Sigmoid colon (tissue), 6 donors: ENCODE measurements at regions not wholly inside any gene's neighbourhood (a gene's known extent, or its start where the extent isn't known, plus 50 kb on each side); places are given as distances from the start of the nearest gene placed in this dataset.

Experiments used
- DNase-seq: peaks from one replicate; pipeline ENCODE4 v3.0.0-alpha.2; 2019
- H3K27ac ChIP-seq, 4 donors: fragments of 200-600 bp; sonication (generic); one replicate each; pipeline ENCODE4 v1.5.1; 2016 to 2019; ENCODE audit warnings: mild to moderate bottlenecking in 1 of 4
- H3K27me3 ChIP-seq, 3 donors: fragments of 200-600 bp; sonication (generic); one replicate each; pipeline ENCODE4 v1.5.1; 2019; ENCODE audit warnings: mild to moderate bottlenecking in 1 of 3
- H3K36me3 ChIP-seq, 4 donors: fragments of 200-600 bp; sonication (generic); one replicate each; pipeline ENCODE4 v1.5.1; 2016 to 2019
- H3K4me1 ChIP-seq, 4 donors: fragments of 200-600 bp; sonication (generic); one replicate each; pipeline ENCODE4 v1.5.1; 2017 to 2019
- H3K4me3 ChIP-seq, 4 donors: fragments of 200-600 bp; sonication (generic); one replicate each; pipeline ENCODE4 v1.5.1; 2017 to 2019; ENCODE audit warnings: mild to moderate bottlenecking in 2 of 4, moderate library complexity in 1 of 4
- H3K9me3 ChIP-seq, 4 donors: fragments of 200-600 bp in 3 of 4; sonication (generic) in 3 of 4; one replicate each; pipeline versions ENCODE4 v1.5.1 to v1.6.1; 2013 to 2019
- EP300 ChIP-seq, 4 donors: sonication (generic); formaldehyde crosslinking; IDR thresholded peaks; one replicate each; pipeline ENCODE4 v1.6.1; 2017; ENCODE audit warnings: antibody characterized with exemption in 4 of 4
- POLR2A ChIP-seq, 2 donors: fragments of 450-650 bp; IDR thresholded peaks; one replicate each; pipeline ENCODE4 v1.6.1; 2016; ENCODE audit warnings: antibody characterized with exemption in 2 of 2, mild to moderate bottlenecking in 2 of 2, moderate library complexity in 2 of 2
- POLR2AphosphoS5 ChIP-seq, 4 donors: sonication (generic); formaldehyde crosslinking; IDR thresholded peaks; one replicate each; pipeline ENCODE4 v1.6.1; 2017; ENCODE audit warnings: antibody characterized with exemption in 4 of 4
- WGBS, 2 donors: extraction: QIAGEN DNeasy Blood & Tissue Kit; methylation state at CpG; one replicate each; pipeline ENCODE4 v1.1.7; 2013; 5-methylcytosine and 5-hydroxymethylcytosine counted together
- intact Hi-C: fragments of 100-400 bp; cut with DNase I; formaldehyde crosslinking; loops from one replicate; pipeline ENCODE4 v1.15.1; 2023
- TF ChIP-seq, protein P1 (sequence below), 4 experiments: fragments of 450-650 bp in 3 of 4; fragments of 200-600 bp in 1 of 4; IDR thresholded peaks; one replicate each; pipeline ENCODE4 v1.5.1; 2016 to 2019; ENCODE audit warnings: antibody characterized with exemption in 4 of 4, mild to moderate bottlenecking in 3 of 4, moderate library complexity in 2 of 4
- donor health status: healthy with polysubstance abuse.
- donor health status: healthy.

DNA sequence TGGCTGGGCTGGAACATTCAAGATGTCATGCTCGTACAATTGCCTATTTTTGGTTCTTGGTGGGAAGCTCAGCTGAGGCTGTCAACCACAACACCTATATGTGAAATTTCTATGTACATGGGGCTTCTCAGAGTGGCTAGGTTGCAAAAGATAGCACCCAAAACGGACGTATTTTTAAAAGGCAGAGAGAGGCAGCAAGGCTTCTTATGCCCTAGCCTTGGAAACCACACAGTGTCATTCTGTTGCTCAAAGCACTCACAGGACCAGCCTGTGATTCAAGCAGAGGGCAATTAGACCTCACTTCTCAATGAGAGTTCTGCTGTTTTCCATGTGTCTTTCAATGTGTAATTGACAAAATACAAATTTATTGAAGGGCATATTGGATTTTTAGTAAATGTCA is 134.0 kb downstream of the GXYLT1 start:
- Histone ChIP-seq H3K9me3 (no peaks in the 10 kb centered on the region), H3K36me3 (no peaks in the 10 kb centered on the region), H3K27ac (no peak overlapping the region), H3K27me3 (no peaks in the 10 kb centered on the region), H3K4me3 (no peak overlapping the region), H3K4me1 (no peaks in the 10 kb centered on the region)
- no peak for DNase-seq
- no peak for TF ChIP-seq POLR2AphosphoS5 (IDR thresholded peaks at IDR 0.05)
- TF ChIP-seq, protein P1, sequence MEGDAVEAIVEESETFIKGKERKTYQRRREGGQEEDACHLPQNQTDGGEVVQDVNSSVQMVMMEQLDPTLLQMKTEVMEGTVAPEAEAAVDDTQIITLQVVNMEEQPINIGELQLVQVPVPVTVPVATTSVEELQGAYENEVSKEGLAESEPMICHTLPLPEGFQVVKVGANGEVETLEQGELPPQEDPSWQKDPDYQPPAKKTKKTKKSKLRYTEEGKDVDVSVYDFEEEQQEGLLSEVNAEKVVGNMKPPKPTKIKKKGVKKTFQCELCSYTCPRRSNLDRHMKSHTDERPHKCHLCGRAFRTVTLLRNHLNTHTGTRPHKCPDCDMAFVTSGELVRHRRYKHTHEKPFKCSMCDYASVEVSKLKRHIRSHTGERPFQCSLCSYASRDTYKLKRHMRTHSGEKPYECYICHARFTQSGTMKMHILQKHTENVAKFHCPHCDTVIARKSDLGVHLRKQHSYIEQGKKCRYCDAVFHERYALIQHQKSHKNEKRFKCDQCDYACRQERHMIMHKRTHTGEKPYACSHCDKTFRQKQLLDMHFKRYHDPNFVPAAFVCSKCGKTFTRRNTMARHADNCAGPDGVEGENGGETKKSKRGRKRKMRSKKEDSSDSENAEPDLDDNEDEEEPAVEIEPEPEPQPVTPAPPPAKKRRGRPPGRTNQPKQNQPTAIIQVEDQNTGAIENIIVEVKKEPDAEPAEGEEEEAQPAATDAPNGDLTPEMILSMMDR (IDR thresholded peaks at IDR 0.05), result no peak
- no peak for TF ChIP-seq EP300 (IDR thresholded peaks at IDR 0.05)
- TF ChIP-seq POLR2A (IDR thresholded peaks at IDR 0.05), result no peak
- 76 to 81% methylated on average over 3 of the region's 3 CpGs for WGBS, 2 donors
- intact Hi-C loops, result no loop called here

DNA sequence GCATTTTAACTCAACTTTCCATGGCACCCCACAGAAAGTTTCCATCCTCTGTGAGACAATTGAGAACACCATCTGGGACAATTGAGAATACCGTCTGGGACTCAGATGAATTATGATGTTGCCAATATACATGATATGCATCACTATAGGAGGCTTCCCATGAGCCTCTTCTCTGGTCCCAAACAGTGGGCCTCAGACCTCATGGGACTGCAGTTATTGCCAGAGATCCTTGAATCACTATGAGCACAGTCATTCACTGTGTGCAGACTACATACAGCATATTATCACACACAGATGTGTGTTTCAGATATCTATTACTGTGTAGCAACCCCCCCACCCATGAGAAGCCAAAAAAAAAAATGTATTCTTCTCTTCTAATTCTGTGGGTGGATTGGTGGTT is 134.4 kb downstream of the GXYLT1 start:
- Histone ChIP-seq H3K27ac (no peak overlapping the region), H3K36me3 (no peaks in the 10 kb centered on the region), H3K4me3 (no peak overlapping the region), H3K27me3 (no peaks in the 10 kb centered on the region), H3K4me1 (no peaks in the 10 kb centered on the region), H3K9me3 (no peaks in the 10 kb centered on the region)
- WGBS, 2 donors, result 78 to 82% methylated on average over 1 of the region's 1 CpG
- DNase-seq, result no peak
- intact Hi-C loops, result no loop called here
- TF ChIP-seq POLR2AphosphoS5 (IDR thresholded peaks at IDR 0.05), result no peak
- no peak for TF ChIP-seq POLR2A (IDR thresholded peaks at IDR 0.05)
- TF ChIP-seq, protein P1 (IDR thresholded peaks at IDR 0.05), result no peak
- TF ChIP-seq EP300 (IDR thresholded peaks at IDR 0.05), result no peak

DNA sequence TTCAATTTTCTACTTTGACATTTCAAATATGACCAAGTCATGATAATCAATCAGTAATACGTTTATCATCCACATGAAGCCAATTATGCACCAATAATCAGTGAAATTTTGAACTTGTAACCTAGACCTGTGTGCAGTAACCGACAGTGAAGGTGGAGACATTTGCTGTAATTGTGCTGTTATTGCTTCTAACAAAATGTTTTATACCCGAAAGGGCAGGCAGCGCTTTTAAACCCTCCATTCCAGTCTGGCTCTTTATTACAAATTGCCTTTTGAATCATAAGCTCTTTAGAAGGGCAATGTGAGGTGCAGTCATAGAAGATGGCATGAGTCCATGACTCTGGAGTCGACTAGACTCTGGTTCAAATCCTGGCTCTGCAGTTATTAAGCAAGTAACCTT is 135.7 kb downstream of the GXYLT1 start:
- intact Hi-C loops, result no loop called here

DNA sequence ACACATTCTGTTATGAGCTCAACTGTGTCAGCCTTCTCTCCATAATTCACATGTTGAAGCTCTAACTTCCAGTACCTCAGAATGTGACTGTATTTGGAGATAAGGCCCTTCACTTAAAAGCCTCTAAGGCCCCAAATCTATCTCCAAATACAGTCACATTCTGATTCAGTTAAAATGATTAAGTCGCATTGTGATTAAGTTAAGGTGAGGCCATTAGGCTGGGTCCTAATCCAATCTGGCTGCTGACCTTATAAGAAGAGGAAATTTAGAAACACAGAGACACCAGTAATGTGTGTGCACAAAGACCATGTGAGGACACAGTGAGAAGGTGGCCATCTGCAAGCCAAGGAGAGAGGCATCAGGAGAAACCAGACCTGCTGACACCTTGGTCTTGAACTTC is 141.6 kb downstream of the GXYLT1 start:
- no peak for DNase-seq
- Histone ChIP-seq H3K27ac (no peak overlapping the region), H3K27me3 (no peaks in the 10 kb centered on the region), H3K36me3 (no peaks in the 10 kb centered on the region), H3K4me1 (no peaks in the 10 kb centered on the region), H3K4me3 (no peak overlapping the region), H3K9me3 (no peaks in the 10 kb centered on the region)
- TF ChIP-seq POLR2AphosphoS5 (IDR thresholded peaks at IDR 0.05), result no peak
- TF ChIP-seq POLR2A (IDR thresholded peaks at IDR 0.05), result no peak
- TF ChIP-seq, protein P1 (IDR thresholded peaks at IDR 0.05), result no peak
- no peak for TF ChIP-seq EP300 (IDR thresholded peaks at IDR 0.05)
- 96 to 97% methylated on average over 1 of the region's 1 CpG for WGBS, 2 donors
- intact Hi-C loops, result no loop called here

More for the DNA sequence above, 135.7 kb downstream of the GXYLT1 start:
- Histone ChIP-seq H3K27ac (no peak overlapping the region), H3K27me3 (no peaks in the 10 kb centered on the region), H3K4me1 (no peaks in the 10 kb centered on the region), H3K4me3 (no peak overlapping the region), H3K9me3 (no peaks in the 10 kb centered on the region), H3K36me3 (no peaks in the 10 kb centered on the region)
- 30 to 77% methylated on average over 5 of the region's 5 CpGs for WGBS, 2 donors
- DNase-seq, result no peak
- TF ChIP-seq POLR2A (IDR thresholded peaks at IDR 0.05) (no peak), EP300 (IDR thresholded peaks at IDR 0.05) (no peak), POLR2AphosphoS5 (IDR thresholded peaks at IDR 0.05) (no peak)
- TF ChIP-seq, protein P1 (IDR thresholded peaks at IDR 0.05), result no peak

DNA sequence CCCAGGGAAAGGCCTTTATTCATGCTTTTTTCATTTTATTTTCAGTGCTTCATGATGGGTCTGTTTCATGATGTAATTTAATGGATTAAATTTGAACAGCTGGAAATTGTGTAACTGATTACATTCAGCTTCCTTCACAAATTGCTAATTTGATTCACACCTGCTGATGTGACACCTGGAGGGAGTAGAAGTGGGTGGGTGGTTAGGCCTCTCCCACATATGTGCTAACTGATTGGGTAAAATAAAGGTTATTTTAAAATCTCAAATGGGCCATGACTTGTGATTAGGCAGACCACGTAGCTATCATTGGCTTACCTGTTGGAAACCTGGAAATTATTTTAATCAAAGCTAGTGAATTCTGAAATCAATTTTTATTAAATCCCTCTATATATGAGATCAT is 142.1 kb downstream of the GXYLT1 start:
- Histone ChIP-seq H3K27me3 (no peaks in the 10 kb centered on the region), H3K27ac (no peak overlapping the region), H3K4me1 (no peaks in the 10 kb centered on the region), H3K4me3 (no peak overlapping the region), H3K36me3 (no peaks in the 10 kb centered on the region), H3K9me3 (no peaks in the 10 kb centered on the region)
- no peak for TF ChIP-seq EP300 (IDR thresholded peaks at IDR 0.05)
- WGBS, 2 donors, result 76 to 86% methylated on average over 1 of the region's 1 CpG
- intact Hi-C loops, result no loop called here
- no peak for DNase-seq
